HG02885 (cell line): ENCODE measurements at regions not wholly inside any gene's neighbourhood (a gene's known extent, or its start where the extent isn't known, plus 50 kb on each side); places are given as distances from the start of the nearest gene placed in this dataset.
"Not testable (repeated sequence)": the region's sequence is repeated elsewhere in the genome, so short reads cannot be mapped to it uniquely, and the experiment has no call there.

Source experiments
- ATAC-seq: cut with Tn5 transposase; IDR thresholded peaks from one replicate; pipeline ENCODE4 v1.9.1; 2021; ENCODE audit warnings: mild to moderate bottlenecking; ENCODE audit not compliant: unreplicated experiment, poor library complexity

DNA sequence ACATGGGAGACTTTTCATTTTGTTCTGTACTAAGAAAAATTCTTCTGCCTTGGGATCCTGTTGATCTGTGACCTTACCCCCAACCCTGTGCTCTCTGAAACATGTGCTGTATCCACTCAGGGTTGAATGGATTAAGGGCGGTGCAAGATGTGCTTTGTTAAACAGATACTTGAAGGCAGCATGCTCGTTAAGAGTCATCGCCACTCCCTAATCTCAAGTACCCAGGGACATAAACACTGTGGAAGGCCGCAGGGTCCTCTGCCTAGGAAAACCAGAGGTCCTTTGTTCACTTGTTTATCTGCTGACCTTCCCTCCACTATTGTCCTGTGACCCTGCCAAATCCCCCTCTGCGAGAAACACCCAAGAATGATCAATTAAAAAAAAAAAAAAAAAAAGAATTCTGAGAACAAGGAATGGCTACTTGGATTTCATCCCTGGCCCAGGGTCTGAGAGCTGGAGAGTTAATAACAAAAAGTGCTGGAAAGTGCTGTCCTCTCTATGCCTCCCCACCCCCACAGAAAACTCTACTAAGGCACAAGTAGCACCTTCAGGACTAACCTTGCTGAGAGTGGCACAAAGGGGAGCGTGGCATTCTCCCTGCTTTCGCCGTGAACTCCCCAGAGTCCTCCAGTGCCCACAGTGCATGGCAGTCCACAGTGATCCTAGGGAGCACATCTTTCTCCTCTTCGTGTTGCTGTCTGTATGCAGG is 297.1 kb downstream of the SIPA1L2 start:
- not testable (repeated sequence) for ATAC-seq

DNA sequence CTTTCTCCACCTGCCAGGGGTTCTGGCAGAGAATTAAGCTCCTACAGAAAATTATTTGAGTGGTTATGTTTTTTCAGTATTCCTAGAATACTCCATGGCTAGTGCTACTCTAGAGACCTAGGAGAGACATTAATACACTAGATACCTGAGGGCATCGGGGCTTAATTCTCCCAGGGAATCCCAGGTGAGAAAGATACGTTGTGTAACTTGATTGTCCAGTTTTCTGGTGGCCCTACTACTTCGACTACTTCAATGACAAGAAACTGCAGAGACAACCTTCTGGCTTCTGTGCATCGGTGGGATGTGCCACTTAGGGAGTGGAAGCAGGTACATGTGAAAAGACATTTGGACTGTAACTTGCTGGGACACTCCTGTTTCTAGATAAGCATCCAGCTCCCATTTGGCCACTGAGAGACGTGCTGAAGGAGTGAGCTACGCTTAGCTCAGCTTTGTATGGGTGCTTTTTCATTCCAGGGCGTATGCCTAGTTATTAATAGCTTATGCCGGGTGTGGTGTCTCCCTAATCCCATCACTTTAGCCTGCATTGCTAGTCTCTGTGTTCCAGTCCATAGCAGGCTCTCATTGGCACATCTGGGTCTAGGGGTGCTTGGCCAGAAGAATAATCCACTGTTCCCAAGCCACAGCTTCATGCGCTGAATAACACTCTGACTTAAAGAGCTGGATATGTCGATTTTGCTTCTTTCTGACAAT is 300.7 kb downstream of the SIPA1L2 start:
- ATAC-seq = no peak

DNA sequence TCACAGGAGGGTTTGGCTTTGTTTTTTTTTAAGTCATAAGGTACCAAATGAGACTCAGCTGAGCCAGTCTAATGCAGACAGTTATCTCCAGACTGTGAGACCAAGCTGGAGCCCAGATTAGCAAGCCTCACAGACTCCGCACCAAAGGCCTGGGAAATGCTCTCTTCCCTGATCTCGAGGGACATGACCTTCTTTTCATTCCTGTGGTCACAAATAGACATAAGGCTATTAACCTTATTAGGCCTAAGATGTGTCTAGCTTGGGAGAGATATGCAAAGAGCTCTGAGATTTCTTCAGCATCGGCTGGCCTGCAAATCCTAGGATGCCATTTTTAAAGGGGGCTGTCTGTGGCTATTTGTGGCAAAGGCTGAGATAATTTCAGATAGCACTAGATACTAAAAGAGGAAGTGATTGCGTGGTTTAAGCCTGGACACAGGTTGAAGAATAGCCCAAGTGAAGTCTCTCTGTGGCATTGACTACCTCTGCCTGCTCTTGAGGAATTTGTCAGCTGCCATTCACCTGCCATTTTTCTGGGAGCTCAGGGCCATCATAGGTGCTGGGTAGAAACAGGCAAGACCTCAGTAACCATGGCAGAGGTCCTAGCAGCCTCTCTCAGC is 301.3 kb downstream of the SIPA1L2 start:
- ATAC-seq = no peak

DNA sequence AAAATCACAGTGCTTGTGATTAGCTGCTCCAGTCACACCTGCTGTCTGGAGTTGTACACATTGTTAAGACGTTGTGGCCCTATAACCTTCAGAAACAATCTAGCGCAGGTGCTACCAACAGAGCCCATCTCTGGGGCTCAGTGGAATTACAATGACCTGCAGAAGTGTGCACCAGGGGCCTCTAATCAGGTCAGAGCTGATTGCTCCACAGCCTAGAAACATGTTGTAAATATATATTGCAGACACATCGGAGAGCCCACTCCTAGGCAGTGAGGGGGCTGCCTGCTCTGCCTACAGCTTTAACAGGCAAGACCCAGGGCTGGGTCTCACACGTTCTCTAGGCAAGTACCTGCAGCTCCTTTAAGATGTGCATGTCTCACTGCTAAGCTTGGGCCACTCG is 302.0 kb downstream of the SIPA1L2 start:
- no peak for ATAC-seq

DNA sequence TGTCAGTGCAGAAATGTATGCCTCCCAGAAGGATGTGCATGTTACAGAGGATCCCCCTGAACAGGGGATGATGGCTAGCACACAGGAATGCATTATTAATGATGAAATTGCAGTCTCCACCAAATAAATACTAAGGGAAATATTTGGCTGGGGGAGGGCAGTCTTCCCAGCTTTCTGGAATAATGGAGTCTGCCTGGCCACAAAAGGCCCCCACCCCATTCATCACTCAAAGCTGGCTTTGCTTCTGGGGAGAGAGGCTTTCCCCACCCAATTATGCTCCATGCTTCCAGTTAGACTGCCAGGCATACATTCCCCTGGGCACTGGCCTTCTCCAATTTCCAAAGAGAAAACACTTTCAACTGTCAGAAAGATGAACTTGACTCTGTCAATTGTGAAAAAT is 302.7 kb downstream of the SIPA1L2 start:
- no peak for ATAC-seq

DNA sequence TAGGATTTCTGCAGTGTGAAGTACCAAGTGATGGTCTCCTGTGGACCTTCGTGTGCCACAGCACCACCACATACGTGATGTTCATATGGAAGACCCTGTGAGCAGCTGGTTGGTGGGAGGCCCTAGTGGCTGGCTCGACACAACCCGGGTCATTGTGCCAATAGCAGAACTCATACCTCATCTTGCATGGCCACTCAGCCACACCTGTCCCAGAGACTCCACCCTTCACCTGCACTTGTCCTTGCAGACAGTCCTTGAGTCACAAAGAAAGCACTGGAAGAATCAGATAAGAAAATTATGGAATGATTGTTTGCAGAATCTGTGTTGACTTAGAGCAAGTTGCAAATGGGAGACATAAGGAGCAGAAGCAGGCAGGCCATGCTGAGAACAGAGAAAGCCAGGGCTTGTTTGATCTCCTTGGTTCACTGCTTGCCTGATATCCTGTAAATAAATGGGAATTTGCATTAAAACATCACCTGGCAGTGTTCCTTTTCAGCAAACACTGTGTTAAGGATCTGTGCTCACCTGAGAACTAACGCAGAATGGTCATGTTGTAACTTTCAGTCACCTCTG is 307.7 kb downstream of the SIPA1L2 start:
- ATAC-seq = no peak

DNA sequence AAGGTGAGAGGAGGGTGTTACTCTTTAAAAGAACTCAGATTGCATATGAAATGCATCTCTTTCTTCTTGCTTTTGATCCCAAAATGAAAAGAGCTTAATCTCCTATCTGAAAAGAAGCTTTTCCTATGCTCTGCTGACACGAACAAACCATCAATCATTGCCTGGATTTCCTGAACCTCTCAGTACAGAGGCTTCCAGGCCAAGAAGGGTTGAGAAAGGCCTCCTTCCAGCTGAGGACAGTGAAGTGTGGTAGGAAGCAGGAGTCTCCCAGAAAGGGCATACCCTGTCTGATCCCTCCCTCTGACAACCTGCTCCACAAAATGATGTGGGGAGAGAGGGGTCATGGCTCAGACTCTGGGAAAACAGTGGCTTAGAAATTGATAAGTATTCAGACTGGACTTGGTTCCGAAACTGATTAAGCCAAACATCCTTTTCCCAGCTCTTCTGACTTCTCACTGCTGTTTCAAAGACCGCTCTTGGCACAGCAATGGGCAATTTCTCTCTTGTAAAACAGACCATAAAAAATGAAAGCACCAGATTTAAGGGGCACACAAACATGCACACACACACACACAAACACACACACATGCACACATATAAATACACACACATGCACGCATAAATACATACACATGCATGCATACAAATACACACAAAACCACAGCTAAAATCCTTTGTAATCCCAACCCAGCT is 310.3 kb downstream of the SIPA1L2 start:
- no peak for ATAC-seq

DNA sequence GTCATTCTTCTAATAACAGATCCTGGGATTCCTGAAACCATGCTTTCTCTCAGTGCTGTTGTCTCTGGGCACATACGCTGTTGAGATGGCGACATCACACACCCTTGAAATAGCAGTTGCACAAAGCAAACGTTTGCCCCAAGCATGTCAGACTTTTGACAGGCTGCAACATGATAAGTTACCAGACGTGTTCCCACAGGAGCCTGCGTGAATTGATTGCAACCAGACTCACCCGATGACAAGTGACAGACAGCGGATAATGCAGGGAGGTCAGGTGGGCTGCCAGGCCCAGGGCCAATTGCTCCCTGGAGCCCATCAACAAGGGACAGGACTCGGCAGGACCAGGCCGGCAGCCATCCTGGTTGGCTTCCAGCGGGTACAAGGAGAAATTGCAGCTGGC is 310.9 kb downstream of the SIPA1L2 start:
- no peak for ATAC-seq

DNA sequence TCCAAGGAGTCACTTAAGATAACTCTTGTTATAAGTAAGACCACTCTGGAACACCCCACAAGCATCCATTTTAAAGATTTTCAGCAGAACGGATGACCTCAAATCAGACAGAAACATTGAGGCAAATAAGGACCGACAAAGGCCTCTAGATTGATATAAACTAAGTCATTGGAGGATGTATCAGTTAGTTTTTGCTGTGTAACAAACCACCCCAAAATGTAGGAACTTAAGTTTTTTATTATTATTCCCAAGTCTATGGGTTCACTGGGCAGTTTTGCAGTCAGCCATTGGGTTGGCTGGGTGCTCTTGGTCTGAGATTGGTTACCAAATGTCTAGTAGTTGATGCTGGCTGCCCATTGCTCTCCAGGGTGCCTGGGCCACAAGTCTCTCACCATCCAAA is 311.8 kb downstream of the SIPA1L2 start:
- no peak for ATAC-seq

DNA sequence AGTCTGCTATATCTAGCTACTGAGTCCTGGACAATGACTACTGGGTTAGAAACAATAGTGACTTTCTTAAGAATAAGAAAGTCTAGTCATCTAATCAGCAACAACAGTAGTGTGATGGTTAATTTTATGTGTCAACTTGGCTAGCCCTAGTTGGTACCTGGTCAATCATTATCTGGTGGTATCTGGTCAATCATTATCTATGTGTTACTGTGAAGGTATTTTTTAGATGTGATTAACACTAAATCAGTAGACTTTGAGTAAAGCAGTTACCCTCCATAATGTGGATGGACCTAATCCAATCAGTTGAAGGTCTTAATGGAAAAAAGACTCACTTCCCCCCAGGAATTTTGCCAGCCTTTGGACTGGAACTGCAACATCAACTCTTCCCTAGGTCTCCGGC is 312.6 kb downstream of the SIPA1L2 start:
- no peak for ATAC-seq

DNA sequence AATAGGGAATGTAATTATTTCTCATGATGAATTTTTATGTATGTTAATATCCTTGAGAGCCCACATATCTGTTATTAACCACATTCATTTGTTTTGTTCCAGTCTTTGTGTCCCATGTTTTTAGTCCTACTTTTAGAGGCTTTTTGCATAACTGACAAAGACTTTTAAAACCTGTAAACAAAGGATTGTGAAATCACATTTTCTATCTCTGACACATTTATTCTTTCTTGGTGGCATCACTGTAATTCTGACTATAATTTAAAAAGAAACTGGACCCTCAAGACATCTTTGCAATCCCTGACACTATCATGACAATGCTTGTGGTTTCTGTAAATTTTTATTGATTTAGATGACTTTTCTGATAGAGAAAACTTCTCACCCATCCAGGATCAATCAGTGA is 313.1 kb downstream of the SIPA1L2 start:
- ATAC-seq = no peak

DNA sequence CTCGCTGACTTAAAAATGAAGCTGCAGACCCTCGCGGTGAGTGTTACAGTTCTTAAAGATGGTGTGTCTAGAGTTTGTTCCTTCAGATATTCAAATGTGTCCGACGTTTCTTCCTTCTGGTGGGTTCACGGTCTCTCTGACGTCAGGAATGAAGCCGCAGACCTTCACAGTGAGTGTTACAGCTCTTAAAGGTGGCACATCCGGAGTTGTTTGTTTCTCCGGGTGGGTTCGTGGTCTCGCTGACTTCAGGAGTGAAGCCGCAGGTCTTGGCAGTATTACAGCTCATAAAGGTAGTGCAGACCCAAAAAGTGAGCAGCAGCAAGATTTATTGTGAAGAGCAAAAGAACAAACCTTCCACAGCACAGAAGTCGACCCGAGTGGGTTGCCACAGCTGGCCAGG is 316.1 kb downstream of the SIPA1L2 start:
- ATAC-seq = not testable (repeated sequence)

DNA sequence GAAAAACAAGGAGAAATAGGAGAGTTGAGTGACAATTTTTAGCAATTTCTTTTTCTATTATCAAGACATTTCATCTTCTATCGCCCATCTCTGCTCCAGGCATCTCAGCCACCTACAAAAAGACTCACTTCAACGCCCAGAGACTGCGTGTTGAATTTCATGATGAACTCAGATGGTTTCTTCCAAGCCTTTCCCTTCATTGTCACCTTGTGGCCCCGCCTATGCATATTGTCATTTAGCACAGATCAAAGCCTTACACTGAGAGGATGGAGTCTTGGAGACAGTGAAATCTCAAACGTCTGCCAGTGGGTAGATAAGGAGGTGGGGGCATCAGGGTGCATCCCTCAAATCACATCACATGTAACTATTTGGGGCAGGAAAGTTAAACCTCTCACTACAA is 319.4 kb downstream of the SIPA1L2 start:
- no peak for ATAC-seq

DNA sequence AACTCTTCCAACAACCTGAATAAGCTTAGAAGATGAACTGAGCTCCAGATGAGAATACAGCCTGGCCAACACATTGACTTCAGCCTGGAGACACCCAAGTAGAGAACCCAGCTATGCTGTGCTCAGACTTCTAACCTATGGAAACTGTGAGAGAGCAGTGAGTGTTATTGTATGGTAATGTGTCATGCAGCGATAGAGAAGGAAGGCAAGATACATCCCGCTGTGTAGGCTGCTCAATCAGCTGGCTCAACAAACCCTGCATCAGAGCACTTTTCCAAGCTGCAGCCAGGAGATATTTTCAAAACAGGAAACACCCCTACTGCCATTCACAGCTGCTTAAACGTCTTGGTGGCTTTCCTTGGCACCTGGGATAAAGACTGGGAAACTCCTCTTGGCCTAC is 321.3 kb downstream of the SIPA1L2 start:
- no peak for ATAC-seq

DNA sequence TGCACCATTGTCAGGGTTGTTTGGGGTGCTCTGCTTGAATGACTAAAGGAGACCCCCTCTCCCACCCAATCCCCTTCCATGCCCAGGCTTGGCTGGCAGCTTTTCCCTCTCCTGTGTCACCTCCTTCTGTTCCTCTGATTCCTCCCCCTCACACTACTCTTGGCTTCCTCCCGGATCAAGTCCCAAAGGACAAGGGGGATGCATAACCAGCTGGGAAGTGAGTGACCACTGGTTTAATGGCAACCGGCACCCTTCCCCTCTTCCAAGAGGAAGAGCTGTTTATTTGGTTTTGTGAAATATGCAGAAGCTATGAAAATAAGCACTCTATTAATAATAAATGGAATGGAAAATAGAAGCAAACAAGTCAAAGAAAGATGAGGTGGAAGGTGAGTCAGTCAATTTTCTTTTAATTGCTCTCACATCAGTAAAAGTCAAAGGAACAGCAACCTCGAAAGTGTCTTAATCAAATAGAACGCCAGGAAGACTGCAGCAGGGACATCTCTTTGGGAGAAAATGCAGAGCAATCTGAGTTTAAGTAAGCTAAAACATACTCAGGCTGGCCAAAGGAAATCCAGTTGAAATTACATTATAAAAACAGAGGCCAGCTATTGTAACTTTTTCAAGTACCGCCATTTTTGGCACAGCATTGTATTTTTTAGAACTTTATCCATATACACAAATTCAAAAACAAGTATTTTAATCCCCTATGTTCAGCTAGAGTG is 322.5 kb downstream of the SIPA1L2 start:
- ATAC-seq = no peak

DNA sequence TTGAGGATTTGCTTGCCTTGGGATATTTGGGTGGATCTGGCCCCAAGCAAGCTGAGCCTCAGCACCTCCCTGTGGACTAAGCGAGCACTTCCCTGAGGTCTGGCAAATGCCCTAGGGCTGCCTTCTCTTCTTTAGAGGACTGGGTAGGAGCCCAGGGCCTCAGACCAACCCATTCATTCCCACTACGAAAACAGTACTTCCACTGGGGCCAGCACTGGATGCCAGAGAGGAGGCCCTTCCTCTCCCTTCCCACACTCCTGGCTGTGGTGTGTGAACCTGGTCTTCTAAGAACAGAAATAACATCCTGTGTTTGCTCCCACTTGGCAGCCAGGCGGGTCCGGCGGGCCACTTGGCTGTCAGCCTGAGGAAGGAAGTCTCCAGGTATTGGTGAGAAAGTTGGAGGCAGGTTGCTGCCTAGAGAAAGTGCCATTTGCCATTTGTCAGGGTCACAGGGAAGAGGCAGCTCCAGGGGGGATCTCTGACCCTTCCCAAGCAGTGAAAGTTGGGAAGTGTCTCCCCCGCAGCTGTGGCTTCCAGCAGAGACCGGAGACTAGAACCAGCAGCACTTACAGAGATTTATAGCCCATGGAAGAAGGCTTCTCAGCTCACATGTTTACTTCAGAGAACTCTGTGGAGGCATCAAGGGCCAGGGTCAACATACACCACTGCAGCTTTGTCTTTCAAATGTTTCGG is 323.5 kb downstream of the SIPA1L2 start:
- ATAC-seq = no peak

DNA sequence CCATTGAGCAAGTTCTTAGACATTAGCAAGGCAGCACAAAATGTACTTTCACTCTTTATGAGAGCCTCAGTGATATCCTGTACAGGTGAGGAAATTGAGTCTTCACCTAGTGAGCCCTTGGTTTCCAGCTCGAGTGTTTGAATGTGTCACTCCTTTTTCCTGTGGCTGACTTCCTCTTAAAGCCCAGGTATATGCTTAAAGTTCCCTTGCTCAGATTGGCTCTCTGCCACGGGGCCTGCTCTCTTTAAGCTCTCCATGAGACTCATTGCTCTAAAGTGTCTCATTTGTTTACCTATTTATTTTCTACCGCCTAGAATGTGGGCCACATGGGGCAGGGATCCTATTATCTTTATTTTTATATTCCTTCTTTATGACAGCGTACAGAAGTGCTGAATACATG is 324.9 kb downstream of the SIPA1L2 start:
- no peak for ATAC-seq

DNA sequence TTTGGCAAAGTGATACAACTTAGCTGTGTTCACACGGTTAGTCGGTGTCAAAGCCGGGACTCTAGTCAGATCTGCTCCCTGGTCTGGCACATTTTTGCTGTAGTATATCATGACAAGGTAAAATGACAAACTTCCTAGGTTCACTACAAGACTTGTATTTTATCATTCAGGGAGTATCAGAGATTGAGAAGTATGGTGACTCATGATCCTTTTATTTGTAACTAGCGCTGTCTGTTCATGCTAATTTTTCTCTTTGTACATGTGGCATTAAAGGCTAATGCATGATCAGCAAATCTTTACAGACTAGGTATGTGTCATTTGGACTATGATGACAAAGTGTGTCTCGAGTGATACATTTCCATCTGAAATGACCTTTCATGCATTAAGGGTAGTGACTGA is 326.7 kb downstream of the SIPA1L2 start:
- ATAC-seq = no peak

DNA sequence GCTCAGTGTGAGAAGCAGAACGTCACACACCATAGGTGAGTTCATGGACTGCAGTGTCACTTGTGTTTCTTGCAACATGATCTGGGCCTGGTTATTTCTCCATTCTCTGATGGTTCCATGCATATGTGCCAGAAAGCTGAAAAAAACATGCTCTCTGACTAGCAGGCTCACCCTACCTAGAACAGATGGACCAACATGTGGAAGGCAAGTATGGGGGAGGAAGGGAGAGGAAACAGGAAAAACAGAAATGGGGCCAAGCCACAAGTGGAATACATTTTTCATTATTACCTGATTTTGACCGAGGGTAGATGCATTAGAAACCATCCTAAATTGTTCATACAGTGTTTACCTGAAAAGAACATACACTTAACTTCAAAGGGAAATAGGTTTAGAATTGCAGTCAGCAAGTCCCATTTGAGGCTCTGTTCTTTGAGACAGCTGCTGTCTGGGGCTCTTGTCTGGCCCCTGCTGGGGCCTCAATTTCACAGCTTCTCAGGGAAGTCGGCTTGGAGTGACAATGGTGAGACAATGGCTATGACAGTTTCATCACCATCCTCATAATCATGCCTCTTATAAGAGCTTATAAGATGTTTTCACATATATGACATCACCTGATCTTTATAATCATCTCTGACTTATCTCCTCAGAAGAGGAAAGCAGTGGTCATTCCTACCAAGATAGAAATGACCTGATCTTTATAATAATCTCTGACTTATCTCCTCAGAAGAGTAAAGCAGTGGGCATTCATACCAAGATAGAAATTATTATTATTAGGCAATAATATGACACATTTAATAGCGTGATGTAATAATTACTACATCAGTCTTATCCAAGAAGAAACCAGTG is 327.3 kb downstream of the SIPA1L2 start:
- no peak for ATAC-seq
